Aorta (tissue), 5 donors: ENCODE measurements at regions not wholly inside any gene's neighbourhood (a gene's known extent, or its start where the extent isn't known, plus 50 kb on each side); places are given as distances from the start of the nearest gene placed in this dataset.

Experiments
- ATAC-seq: fragments of 200-7000 bp; cut with Tn5 transposase; one replicate; pipeline ENCODE4 v1.9.1; 2022; ENCODE audit warnings: moderate library complexity; ENCODE audit not compliant: low FRiP score
- DNase-seq, 2 donors: peaks; one replicate each; pipeline ENCODE4 v3.0.0-alpha.2; 2020
- H3K27ac ChIP-seq, 2 donors: one replicate each; pipeline ENCODE4 v1.5.1; 2013; ENCODE audit warnings: low read length in 2 of 2, mild to moderate bottlenecking in 2 of 2, moderate library complexity in 2 of 2, control low read depth in 1 of 2, inconsistent platforms in 1 of 2, low read depth in 1 of 2
- H3K27me3 ChIP-seq, 2 donors: one replicate each; pipeline ENCODE4 v1.6.1; 2013; ENCODE audit warnings: control low read depth in 1 of 2, low read length in 1 of 2, mild to moderate bottlenecking in 1 of 2, moderate library complexity in 1 of 2; ENCODE audit not compliant: insufficient read depth in 2 of 2, control insufficient read depth in 1 of 2
- H3K36me3 ChIP-seq, 2 donors: one replicate each; pipeline ENCODE4 v1.6.1; 2013; ENCODE audit warnings: control low read depth in 1 of 2, low read length in 1 of 2, mild to moderate bottlenecking in 1 of 2; ENCODE audit not compliant: insufficient read depth in 2 of 2, control insufficient read depth in 1 of 2
- H3K4me1 ChIP-seq, 2 donors: one replicate each; pipeline ENCODE4 v1.6.1; 2013; ENCODE audit warnings: low read length in 2 of 2, control low read depth in 1 of 2, mild to moderate bottlenecking in 1 of 2, moderate library complexity in 1 of 2; ENCODE audit not compliant: insufficient read depth in 2 of 2, control insufficient read depth in 1 of 2
- H3K4me3 ChIP-seq, 2 donors: one replicate each; pipeline ENCODE4 v1.5.1; 2013; ENCODE audit warnings: low read length in 2 of 2, control low read depth in 1 of 2, mild to moderate bottlenecking in 1 of 2
- H3K9me3 ChIP-seq: one replicate; pipeline ENCODE4 v1.6.1; 2013; ENCODE audit warnings: mild to moderate bottlenecking, low read length; ENCODE audit not compliant: control insufficient read depth
- WGBS, 2 donors: extraction: QIAGEN DNeasy Blood & Tissue Kit; methylation state at CpG; one replicate each; pipeline ENCODE4 v1.1.7; 2013; 5-methylcytosine and 5-hydroxymethylcytosine counted together
- intact Hi-C, 2 donors: fragments of 100-400 bp; cut with DNase I; formaldehyde crosslinking; loops; one replicate each; pipeline versions ENCODE4 v1.14.2 to v1.15.0; 2022
- donor health status: healthy with polysubstance abuse.
- donor health status: Bipolar disorder and iron deficiency.
- donor health status: DM: no; HTN: no; CAD: no.
- donor health status: DM: no; HTN: no; CAD: no.
- donor health status: DM: yes; HTN: yes; CAD: no.

- ATAC-seq (no peak), DNase-seq (no peak)
- 85% methylated on average over 2 of the region's 2 CpGs for WGBS, 2 donors
- no peaks in the 10 kb centered on the region for H3K4me1 ChIP-seq
- H3K4me3 ChIP-seq, result no peak overlapping the region
- H3K27me3 ChIP-seq, result no peaks in the 10 kb centered on the region
- H3K9me3 ChIP-seq, result peaks cover 4% of the 10 kb centered on the region
- intact Hi-C loops, result no loop called here
- H3K36me3 ChIP-seq, result no peaks in the 10 kb centered on the region
- H3K27ac ChIP-seq, result no peak overlapping the region
Observed at GRCh38 chr20:4546786-4547185, 139.5 kb upstream of the PRNP start.

DNA sequence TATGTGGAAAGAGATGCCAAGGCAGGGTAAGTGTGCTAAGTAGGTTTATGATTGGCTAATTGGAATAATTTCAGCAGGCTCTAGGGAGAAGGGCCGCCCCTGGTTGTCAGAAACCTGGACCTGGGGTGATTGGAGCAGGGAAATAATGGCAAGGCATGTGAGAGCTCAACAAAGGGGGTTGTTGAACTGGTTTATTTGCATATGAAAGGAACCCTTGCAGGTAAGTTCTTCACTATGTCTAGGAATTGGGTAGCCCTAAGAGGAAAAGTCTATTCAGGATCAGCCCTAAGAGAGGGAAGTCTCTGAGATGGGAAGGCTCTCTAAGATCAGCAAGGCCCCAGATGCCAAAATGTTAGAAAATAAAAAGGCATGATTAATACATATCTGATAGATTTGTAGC, 139.9 kb upstream of the PRNP start:
- Histone ChIP-seq H3K36me3 (no peaks in the 10 kb centered on the region), H3K27ac (no peak overlapping the region), H3K4me1 (no peaks in the 10 kb centered on the region), H3K4me3 (no peak overlapping the region), H3K27me3 (no peaks in the 10 kb centered on the region), H3K9me3 (peaks cover 5% of the 10 kb centered on the region)
- ATAC-seq, result no peak
- no peak for DNase-seq
- 85 to 95% methylated on average over 1 of the region's 1 CpG for WGBS, 2 donors
- intact Hi-C loops, result no loop called here

DNA sequence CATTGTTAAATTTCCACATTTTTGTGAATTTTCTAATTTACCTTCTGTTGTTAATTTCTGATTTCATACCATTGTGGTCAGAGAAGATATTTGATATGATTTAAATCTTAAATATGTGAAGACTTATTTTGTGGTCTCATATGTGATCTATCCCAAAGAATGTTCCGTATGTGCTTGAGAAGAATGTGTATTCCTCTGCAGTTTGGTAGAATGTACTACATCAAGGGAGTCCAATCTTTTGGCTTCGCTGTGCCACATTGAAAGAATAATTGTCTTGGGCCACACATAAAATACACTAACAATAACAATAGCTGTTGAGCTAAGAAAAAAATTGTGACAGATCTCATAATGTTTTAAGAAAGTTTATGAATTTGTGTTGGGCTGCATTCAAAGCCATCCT, 140.7 kb upstream of the PRNP start:
- DNase-seq (no peak), ATAC-seq (no peak)
- 74 to 85% methylated on average over 2 of the region's 2 CpGs for WGBS, 2 donors
- no peak overlapping the region for H3K4me3 ChIP-seq
- no peaks in the 10 kb centered on the region for H3K4me1 ChIP-seq
- no peak overlapping the region for H3K27ac ChIP-seq
- intact Hi-C loops, result no loop called here
- H3K9me3 ChIP-seq, result peaks cover 5% of the 10 kb centered on the region
- H3K27me3 ChIP-seq, result no peaks in the 10 kb centered on the region
- H3K36me3 ChIP-seq, result no peaks in the 10 kb centered on the region

DNA sequence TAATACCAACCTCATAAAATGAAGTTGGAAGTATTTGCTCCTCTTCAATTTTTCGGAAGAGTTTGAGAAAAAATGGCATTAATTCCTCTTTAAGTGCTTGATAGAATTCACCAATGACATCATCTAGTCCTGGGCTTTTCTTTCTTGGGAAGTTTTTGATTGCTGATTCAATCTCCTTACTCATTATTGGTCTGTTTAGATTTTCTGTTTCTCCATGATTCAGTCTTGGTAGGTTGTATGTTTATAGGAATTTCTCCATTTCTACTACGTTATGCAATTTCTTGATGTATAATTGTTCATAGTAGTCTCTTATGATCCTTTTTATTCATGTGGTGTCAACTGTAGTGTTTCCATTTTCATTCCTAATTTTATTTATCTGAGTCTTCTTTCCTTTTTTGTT, 141.5 kb upstream of the PRNP start:
- no peak overlapping the region for H3K27ac ChIP-seq
- H3K4me1 ChIP-seq, result no peaks in the 10 kb centered on the region
- ATAC-seq (no peak), DNase-seq (no peak)
- H3K27me3 ChIP-seq, result no peaks in the 10 kb centered on the region
- intact Hi-C loops, result no loop called here
- H3K36me3 ChIP-seq, result no peaks in the 10 kb centered on the region
- WGBS, 2 donors, result 74 to 81% methylated on average over 2 of the region's 2 CpGs
- H3K9me3 ChIP-seq, result peaks cover 5% of the 10 kb centered on the region
- no peak overlapping the region for H3K4me3 ChIP-seq

DNA sequence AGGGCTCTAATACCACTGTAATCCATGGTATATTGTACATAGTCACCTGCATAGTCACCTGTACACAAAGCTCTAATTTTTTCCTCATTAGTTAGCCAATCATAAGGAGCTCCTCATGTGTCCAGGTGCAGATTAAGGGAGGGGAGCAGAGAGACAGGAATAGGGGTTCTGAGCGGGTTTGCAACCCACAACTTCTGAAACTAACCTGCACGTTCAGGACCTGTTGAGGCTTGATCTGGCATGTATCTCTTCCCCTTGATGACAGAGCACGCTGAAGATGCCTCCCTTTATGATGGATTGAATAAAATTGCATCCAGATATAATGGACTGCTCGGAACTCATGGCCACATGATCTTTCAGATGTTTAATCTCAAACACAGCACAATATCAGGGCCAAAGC, 144.0 kb upstream of the PRNP start:
- H3K4me3 ChIP-seq, result no peak overlapping the region
- H3K4me1 ChIP-seq, result no peaks in the 10 kb centered on the region
- H3K36me3 ChIP-seq, result no peaks in the 10 kb centered on the region
- ATAC-seq (no peak), DNase-seq (no peak)
- H3K9me3 ChIP-seq, result peaks cover 1% of the 10 kb centered on the region
- intact Hi-C loops, result no loop called here
- H3K27ac ChIP-seq, result no peak overlapping the region
- no peaks in the 10 kb centered on the region for H3K27me3 ChIP-seq
- 78 to 80% methylated on average over 4 of the region's 4 CpGs for WGBS, 2 donors

DNA sequence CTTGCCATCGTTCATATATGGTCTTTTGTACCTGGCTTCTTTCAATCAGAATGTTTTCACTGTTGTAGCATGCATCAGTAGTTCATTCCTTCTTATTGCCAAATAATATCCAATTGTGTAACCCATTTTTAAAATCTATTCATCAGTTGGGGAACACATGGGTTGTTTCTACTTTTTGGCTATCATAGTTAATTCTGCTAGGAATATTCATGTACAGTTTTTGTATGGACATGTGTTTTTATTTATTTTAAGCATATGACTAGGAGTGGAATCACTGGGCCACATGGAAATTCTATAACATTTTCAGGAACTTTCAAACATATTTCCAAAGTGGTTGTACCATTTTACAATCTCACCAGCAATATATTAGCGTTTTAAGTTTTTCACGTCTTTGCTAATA, 151.9 kb upstream of the PRNP start:
- no peaks in the 10 kb centered on the region for H3K27me3 ChIP-seq
- WGBS, 2 donors, result 84 to 86% methylated on average over 3 of the region's 3 CpGs
- ATAC-seq, result no peak
- no peaks in the 10 kb centered on the region for H3K4me1 ChIP-seq
- H3K9me3 ChIP-seq, result no peaks in the 10 kb centered on the region
- no peak overlapping the region for H3K27ac ChIP-seq
- no peak for DNase-seq
- no peaks in the 10 kb centered on the region for H3K36me3 ChIP-seq
- H3K4me3 ChIP-seq, result no peak overlapping the region
- intact Hi-C loops, result no loop called here

DNA sequence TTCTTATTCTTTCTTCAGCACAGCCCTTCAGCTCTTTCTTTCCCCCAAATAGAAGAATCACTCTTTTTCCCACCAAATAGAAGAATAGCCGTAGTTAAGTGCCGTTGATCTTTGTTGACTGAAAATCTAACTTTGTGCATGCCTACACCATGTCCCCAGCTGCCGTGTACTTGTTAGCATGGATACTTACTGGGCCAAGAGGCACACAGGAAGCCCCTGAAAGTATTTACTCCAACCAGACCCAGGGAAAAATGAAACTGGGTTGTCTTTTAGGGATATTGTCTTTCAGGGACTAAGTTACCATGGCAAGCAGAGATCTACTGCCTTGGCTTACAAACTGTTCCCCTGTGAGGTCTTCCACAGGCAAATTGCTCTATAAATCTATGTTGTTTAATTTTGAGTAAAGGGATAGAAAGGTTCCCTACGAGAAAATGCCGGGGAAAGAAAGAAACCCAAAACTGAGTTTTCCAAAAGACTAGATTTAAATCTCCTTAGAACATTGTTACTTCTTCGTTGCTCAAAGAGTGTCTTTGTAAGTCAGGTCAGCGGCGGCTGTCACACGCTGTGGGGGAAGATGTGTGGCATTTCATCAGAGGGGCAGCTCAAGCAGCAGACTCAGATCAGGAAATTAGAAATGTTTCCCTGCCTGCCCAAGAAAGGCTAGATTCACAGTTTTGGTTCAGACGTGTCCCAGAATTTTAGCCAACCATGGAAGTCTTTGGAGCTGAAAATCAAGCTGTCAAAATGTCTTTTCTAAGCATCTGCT, 152.7 kb upstream of the PRNP start:
- intact Hi-C loops, result no loop called here
- Histone ChIP-seq H3K36me3 (no peaks in the 10 kb centered on the region), H3K27ac (no peak overlapping the region), H3K9me3 (no peaks in the 10 kb centered on the region), H3K4me3 (no peak overlapping the region), H3K27me3 (no peaks in the 10 kb centered on the region), H3K4me1 (no peaks in the 10 kb centered on the region)
- DNase-seq (no peak), ATAC-seq (no peak)
- 63 to 65% methylated on average over 10 of the region's 10 CpGs for WGBS, 2 donors

DNA sequence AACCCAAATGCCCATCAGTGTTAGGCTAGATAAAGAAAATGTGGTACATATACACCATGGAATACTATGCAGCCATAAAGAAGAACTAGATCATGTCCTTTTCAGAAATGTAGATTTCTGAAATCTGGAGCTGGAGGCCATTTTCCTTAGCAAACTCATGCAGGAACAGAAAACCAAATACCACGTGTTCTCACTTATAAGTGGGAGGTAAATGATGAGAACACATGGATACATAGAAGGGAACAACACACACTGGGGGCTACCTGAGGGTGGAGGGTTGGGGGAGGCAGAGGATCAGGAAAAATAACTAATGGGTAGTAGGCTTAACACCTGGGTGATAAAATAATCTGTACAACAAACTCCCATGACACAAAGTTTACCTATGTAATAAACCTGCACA, 153.5 kb upstream of the PRNP start:
- WGBS, 2 donors, result 81 to 82% methylated on average over 1 of the region's 1 CpG
- H3K27ac ChIP-seq, result no peak overlapping the region
- H3K27me3 ChIP-seq, result no peaks in the 10 kb centered on the region
- intact Hi-C loops, result no loop called here
- DNase-seq (no peak), ATAC-seq (no peak)
- no peaks in the 10 kb centered on the region for H3K36me3 ChIP-seq
- H3K9me3 ChIP-seq, result no peaks in the 10 kb centered on the region
- H3K4me3 ChIP-seq, result no peak overlapping the region
- H3K4me1 ChIP-seq, result no peaks in the 10 kb centered on the region

GRCh38 chr20:4524792-4525191, 161.5 kb upstream of the PRNP start:
- no peak for DNase-seq
- no peaks in the 10 kb centered on the region for H3K36me3 ChIP-seq
- H3K9me3 ChIP-seq, result no peaks in the 10 kb centered on the region
- intact Hi-C loops, result no loop called here
- no peak overlapping the region for H3K27ac ChIP-seq
- H3K27me3 ChIP-seq, result no peaks in the 10 kb centered on the region
- 50 to 54% methylated on average over 1 of the region's 1 CpG for WGBS, 2 donors
- ATAC-seq, result no peak
- no peaks in the 10 kb centered on the region for H3K4me1 ChIP-seq
- no peak overlapping the region for H3K4me3 ChIP-seq
